ENCODE measurements at regions not wholly inside any gene's neighbourhood (a gene's known extent, or its start where the extent isn't known, plus 50 kb on each side); places are given as distances from the start of the nearest gene placed in this dataset.

DNA sequence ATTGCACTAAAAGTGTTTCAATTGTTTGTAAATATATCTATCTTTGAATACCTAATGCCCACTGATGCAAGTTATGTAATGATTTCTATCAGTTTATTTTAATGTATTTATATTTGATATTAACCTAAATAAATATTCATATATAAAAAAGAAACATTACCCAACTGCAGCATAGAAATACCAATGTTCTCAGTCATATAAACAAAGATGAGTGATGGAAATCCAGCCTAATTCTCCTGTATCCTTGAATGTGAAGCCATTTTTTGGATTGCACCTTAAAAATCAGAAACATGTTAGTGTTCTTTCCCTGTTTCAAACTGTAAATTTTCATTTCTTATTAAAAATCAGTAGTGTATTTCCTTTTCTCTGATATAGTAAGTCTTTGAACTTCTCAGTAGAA, 305.8 kb upstream of the GNAI1 start:
- TF ChIP-seq EZH2phosphoT487 (IDR thresholded peaks at IDR 0.05; ENCODE audit: borderline replicate concordance, low read length), result no peak
- TF ChIP-seq, protein P1, sequence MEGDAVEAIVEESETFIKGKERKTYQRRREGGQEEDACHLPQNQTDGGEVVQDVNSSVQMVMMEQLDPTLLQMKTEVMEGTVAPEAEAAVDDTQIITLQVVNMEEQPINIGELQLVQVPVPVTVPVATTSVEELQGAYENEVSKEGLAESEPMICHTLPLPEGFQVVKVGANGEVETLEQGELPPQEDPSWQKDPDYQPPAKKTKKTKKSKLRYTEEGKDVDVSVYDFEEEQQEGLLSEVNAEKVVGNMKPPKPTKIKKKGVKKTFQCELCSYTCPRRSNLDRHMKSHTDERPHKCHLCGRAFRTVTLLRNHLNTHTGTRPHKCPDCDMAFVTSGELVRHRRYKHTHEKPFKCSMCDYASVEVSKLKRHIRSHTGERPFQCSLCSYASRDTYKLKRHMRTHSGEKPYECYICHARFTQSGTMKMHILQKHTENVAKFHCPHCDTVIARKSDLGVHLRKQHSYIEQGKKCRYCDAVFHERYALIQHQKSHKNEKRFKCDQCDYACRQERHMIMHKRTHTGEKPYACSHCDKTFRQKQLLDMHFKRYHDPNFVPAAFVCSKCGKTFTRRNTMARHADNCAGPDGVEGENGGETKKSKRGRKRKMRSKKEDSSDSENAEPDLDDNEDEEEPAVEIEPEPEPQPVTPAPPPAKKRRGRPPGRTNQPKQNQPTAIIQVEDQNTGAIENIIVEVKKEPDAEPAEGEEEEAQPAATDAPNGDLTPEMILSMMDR (IDR thresholded peaks at IDR 0.05; ENCODE audit: low read depth, low read length, poor library complexity, severe bottlenecking), result no peak
- no peaks in the 10 kb centered on the region for H3K27me3 ChIP-seq (ENCODE audit: control insufficient read depth, low read length)
- no peak overlapping the region for H3K27ac ChIP-seq (ENCODE audit: low read depth, low read length)
- H3K9me2 ChIP-seq (replicated peaks; ENCODE audit: control insufficient read depth, low read length), result no peaks in the 10 kb centered on the region
- no peaks in the 10 kb centered on the region for H3K79me2 ChIP-seq (ENCODE audit: control insufficient read depth, low read length)
- H3K4me2 ChIP-seq (ENCODE audit: low read length), result no peak overlapping the region
- no peaks in the 10 kb centered on the region for H3K36me3 ChIP-seq (ENCODE audit: control insufficient read depth, low read length)
- H3F3A ChIP-seq (ENCODE audit: control insufficient read depth, insufficient read depth), result no peaks in the 10 kb centered on the region
- no peak overlapping the region for H3K4me3 ChIP-seq (ENCODE audit: low read length)
- H3K9me3 ChIP-seq (ENCODE audit: control insufficient read depth, insufficient read depth, low read length), result no peaks in the 10 kb centered on the region
- no peaks in the 10 kb centered on the region for H3K4me1 ChIP-seq (ENCODE audit: control insufficient read depth, low read length)
- H4K20me1 ChIP-seq (ENCODE audit: control insufficient read depth, insufficient read depth, low read depth, low read length), result no peaks in the 10 kb centered on the region

DNA sequence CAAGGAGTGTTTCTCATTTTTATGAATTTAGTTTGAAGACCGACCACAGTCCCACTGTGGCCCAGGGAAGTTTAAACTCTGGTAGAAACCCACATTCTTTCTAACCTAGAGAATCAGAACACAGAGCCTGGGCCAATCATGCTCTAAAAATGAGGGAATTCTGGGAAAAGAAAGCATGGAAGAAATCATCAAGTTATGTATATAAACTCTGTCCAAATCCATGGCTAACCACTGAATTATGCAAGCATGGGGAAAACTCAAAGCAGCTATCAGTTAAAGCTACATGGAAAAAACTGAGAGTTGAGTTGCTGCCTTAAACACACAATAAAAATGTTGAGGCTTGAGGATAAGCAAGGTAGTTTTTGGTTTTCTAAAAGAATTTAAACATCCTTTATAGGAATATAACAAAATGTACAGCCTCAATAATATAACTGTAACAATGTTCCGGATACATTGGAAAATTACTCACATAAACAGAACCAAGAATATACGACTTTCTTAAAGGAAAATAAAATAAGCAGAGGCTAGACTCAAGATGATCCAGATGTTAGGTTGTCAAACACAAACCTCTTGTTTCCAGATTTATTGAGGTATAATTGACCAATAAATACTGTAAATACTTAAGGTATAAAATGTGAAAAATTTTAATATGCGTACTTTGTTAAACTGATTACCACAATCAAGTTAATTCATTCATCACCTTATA, 311.2 kb upstream of the GNAI1 start:
- Histone ChIP-seq H3K36me3 (ENCODE audit: control insufficient read depth, low read length) (no peaks in the 10 kb centered on the region), H3K9me2 (replicated peaks; ENCODE audit: control insufficient read depth, low read length) (no peaks in the 10 kb centered on the region), H3K4me3 (ENCODE audit: low read length) (no peak overlapping the region), H3K27ac (ENCODE audit: low read depth, low read length) (no peak overlapping the region), H3K4me2 (ENCODE audit: low read length) (no peak overlapping the region), H4K20me1 (ENCODE audit: control insufficient read depth, insufficient read depth, low read depth, low read length) (no peaks in the 10 kb centered on the region), H3K4me1 (ENCODE audit: control insufficient read depth, low read length) (no peaks in the 10 kb centered on the region), H3K27me3 (ENCODE audit: control insufficient read depth, low read length) (no peaks in the 10 kb centered on the region), H3F3A (ENCODE audit: control insufficient read depth, insufficient read depth) (no peaks in the 10 kb centered on the region), H3K79me2 (ENCODE audit: control insufficient read depth, low read length) (no peaks in the 10 kb centered on the region), H3K9me3 (ENCODE audit: control insufficient read depth, insufficient read depth, low read length) (no peaks in the 10 kb centered on the region)
- TF ChIP-seq, protein P1 (IDR thresholded peaks at IDR 0.05; ENCODE audit: low read depth, low read length, poor library complexity, severe bottlenecking), result no peak
- TF ChIP-seq EZH2phosphoT487 (IDR thresholded peaks at IDR 0.05; ENCODE audit: borderline replicate concordance, low read length), result no peak

DNA sequence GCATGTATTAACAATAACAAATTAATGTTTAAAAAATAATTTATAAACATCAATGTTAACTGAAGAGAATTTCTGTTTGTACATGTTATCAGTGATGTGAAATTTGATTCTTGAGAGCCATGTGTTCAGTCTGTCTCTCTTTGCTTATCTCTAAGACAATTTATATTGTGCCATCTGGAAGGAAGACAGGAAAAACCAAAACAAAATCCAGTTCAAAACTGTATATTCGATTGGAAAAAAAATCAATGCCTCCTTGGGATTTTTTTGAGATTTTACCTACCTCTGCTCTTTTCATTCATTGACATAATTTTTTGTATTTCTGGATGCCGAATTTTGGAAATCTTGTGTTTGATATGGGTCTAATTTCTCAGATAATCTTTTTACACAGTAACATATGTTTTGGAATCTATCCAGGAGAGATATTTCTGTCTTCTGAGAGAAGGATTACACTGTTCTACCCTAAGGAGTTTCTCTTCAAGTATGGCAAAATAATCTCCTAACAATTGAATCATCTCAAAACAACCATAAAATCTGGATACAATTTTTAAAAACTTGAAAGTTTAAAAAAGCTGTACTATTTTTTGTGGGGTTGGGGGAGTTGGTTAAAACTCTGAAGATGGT, 311.9 kb upstream of the GNAI1 start:
- Histone ChIP-seq H3K9me2 (replicated peaks; ENCODE audit: control insufficient read depth, low read length) (no peaks in the 10 kb centered on the region), H3K9me3 (ENCODE audit: control insufficient read depth, insufficient read depth, low read length) (no peaks in the 10 kb centered on the region), H3K4me2 (ENCODE audit: low read length) (no peak overlapping the region), H4K20me1 (ENCODE audit: control insufficient read depth, insufficient read depth, low read depth, low read length) (no peaks in the 10 kb centered on the region), H3K27me3 (ENCODE audit: control insufficient read depth, low read length) (no peaks in the 10 kb centered on the region), H3K79me2 (ENCODE audit: control insufficient read depth, low read length) (no peaks in the 10 kb centered on the region), H3F3A (ENCODE audit: control insufficient read depth, insufficient read depth) (no peaks in the 10 kb centered on the region), H3K36me3 (ENCODE audit: control insufficient read depth, low read length) (no peaks in the 10 kb centered on the region), H3K4me3 (ENCODE audit: low read length) (no peak overlapping the region), H3K4me1 (ENCODE audit: control insufficient read depth, low read length) (no peaks in the 10 kb centered on the region), H3K27ac (ENCODE audit: low read depth, low read length) (no peak overlapping the region)
- TF ChIP-seq, protein P1 (IDR thresholded peaks at IDR 0.05; ENCODE audit: low read depth, low read length, poor library complexity, severe bottlenecking), result no peak
- TF ChIP-seq EZH2phosphoT487 (IDR thresholded peaks at IDR 0.05; ENCODE audit: borderline replicate concordance, low read length), result no peak
